ENCODE measurements at regions not wholly inside any gene's neighbourhood (a gene's known extent, or its start where the extent isn't known, plus 50 kb on each side); places are given as distances from the start of the nearest gene placed in this dataset.

DNA sequence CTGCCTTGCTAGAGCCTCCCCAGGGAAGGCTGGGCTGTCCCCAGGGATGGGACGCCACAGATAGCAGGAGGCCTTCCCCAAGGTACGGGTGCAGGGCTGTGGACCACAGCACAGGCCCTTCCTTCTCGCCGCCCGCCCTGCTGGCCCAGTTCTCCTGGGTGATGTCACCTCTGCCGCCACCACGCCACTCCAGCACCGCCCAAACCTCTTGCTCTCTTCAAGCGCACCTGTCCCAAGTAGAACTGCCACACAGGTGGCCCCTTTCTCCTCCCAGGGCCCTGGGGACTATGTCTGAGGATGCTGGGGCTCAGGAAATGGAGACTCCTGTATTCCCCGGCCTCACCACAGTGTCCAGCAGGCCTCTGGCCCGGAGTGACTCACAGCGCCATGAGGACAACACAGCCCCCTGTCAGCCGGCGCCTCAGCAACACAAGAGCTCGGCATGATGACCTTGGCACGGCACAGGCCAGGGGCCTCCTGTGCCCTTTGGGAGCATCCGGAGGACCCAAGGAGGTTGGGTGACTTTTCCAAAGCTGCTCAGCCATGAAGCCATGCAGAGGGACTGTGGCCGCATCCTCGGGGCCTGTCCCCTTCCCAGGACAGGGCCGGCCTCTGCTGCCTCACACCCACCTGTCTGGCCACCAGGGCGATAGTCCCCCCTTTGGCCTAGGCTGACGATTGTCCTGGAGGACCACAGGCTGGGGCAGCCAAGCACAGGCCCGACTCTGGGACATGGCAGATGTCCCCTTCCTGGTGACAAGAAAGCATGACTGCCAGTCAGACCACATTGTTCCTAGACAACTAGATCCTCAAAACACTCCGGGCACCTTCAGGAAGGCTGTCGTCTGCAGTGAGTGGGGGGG is 1023.5 kb downstream of the BRD1 start:
- Mint-ChIP-seq H3K9me3 (ENCODE audit: insufficient read depth) (no peaks in the 10 kb centered on the region), H3K27ac (no peak overlapping the region), H3K27me3 (no peaks in the 10 kb centered on the region), H3K4me3 (no peak overlapping the region), H3K4me1 (no peaks in the 10 kb centered on the region)
- H3K4me1 ChIP-seq (ENCODE audit: control insufficient read depth in 2 of 2, insufficient read depth in 2 of 2, low read length in 2 of 2): no peaks in the 10 kb centered on the region
- H3K27me3 ChIP-seq (replicated peaks in 1 of 4; ENCODE audit: control extremely low read depth in 1 of 4, control insufficient read depth in 3 of 4, insufficient read depth in 4 of 4, low read length in 3 of 4): no peaks in the 10 kb centered on the region
- no peak overlapping the region for H3K4me3 ChIP-seq (ENCODE audit: control extremely low read depth in 1 of 5, extremely low read depth in 1 of 5, insufficient read depth in 1 of 5, low read depth in 2 of 5, low read length in 4 of 5)
- H3K79me2 ChIP-seq (ENCODE audit: control insufficient read depth, insufficient read depth, low read length): no peaks in the 10 kb centered on the region
- H3K9me3 ChIP-seq (ENCODE audit: control extremely low read depth in 1 of 3, control insufficient read depth in 2 of 3, insufficient read depth in 1 of 3, low read length in 2 of 3): peaks cover 0 to 14% (median 0%) of the 10 kb centered on the region in 3 donors
- H4K20me1 ChIP-seq (ENCODE audit: control insufficient read depth, insufficient read depth, low read length, poor library complexity, severe bottlenecking): no peaks in the 10 kb centered on the region
- H3K36me3 ChIP-seq (replicated peaks in 1 of 2; ENCODE audit: control extremely low read depth in 1 of 2, control insufficient read depth in 1 of 2, extremely low read depth in 1 of 2, insufficient read depth in 2 of 2, low read length in 1 of 2): no peaks in the 10 kb centered on the region
- H2AFZ ChIP-seq (ENCODE audit: insufficient read depth, low read depth, low read length, poor library complexity, severe bottlenecking): no peak overlapping the region
- ATAC-seq (ENCODE audit: low read depth) (no peak), DNase-seq (no peak)
- TF ChIP-seq, protein P1, sequence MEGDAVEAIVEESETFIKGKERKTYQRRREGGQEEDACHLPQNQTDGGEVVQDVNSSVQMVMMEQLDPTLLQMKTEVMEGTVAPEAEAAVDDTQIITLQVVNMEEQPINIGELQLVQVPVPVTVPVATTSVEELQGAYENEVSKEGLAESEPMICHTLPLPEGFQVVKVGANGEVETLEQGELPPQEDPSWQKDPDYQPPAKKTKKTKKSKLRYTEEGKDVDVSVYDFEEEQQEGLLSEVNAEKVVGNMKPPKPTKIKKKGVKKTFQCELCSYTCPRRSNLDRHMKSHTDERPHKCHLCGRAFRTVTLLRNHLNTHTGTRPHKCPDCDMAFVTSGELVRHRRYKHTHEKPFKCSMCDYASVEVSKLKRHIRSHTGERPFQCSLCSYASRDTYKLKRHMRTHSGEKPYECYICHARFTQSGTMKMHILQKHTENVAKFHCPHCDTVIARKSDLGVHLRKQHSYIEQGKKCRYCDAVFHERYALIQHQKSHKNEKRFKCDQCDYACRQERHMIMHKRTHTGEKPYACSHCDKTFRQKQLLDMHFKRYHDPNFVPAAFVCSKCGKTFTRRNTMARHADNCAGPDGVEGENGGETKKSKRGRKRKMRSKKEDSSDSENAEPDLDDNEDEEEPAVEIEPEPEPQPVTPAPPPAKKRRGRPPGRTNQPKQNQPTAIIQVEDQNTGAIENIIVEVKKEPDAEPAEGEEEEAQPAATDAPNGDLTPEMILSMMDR (IDR thresholded peaks at IDR 0.05): no peak
- no peak for TF ChIP-seq EZH2 (IDR thresholded peaks at IDR 0.05; ENCODE audit: borderline replicate concordance, insufficient read depth, low read depth, low read length, poor library complexity, severe bottlenecking)
- intact Hi-C loops (cut with micrococcal nuclease): no loop called here
- no peak overlapping the region for H3K4me2 ChIP-seq (replicated peaks; ENCODE audit: low read depth, low read length, poor library complexity, severe bottlenecking)
- H3K27ac ChIP-seq (ENCODE audit: low read length in 2 of 2): no peak overlapping the region
- ChIA-PET CTCF (no interaction called here), POLR2A (no interaction called here)
- no peak overlapping the region for H3K9ac ChIP-seq (ENCODE audit: low read length)
- 85% methylated on average over 25 of the region's 25 CpGs for WGBS (ENCODE audit: insufficient coverage)

GRCh38 chr22:48803171-48803947 is 1024.3 kb downstream of the BRD1 start:
- peaks cover 0 to 19% (median 0%) of the 10 kb centered on the region in 3 donors for H3K9me3 ChIP-seq (ENCODE audit: control extremely low read depth in 1 of 3, control insufficient read depth in 2 of 3, insufficient read depth in 1 of 3, low read length in 2 of 3)
- ATAC-seq (ENCODE audit: low read depth) (no peak), DNase-seq (no peak)
- WGBS (ENCODE audit: insufficient coverage): 65% methylated on average over 18 of the region's 19 CpGs
- H4K20me1 ChIP-seq (ENCODE audit: control insufficient read depth, insufficient read depth, low read length, poor library complexity, severe bottlenecking): no peaks in the 10 kb centered on the region
- no peak overlapping the region for H3K4me2 ChIP-seq (replicated peaks; ENCODE audit: low read depth, low read length, poor library complexity, severe bottlenecking)
- no peak for TF ChIP-seq EZH2 (IDR thresholded peaks at IDR 0.05; ENCODE audit: borderline replicate concordance, insufficient read depth, low read depth, low read length, poor library complexity, severe bottlenecking)
- TF ChIP-seq, protein P1 (IDR thresholded peaks at IDR 0.05): no peak
- no peaks in the 10 kb centered on the region for H3K9me3 Mint-ChIP-seq (ENCODE audit: insufficient read depth)
- H3K4me3 Mint-ChIP-seq: no peak overlapping the region
- H3K4me3 ChIP-seq (ENCODE audit: control extremely low read depth in 1 of 5, extremely low read depth in 1 of 5, insufficient read depth in 1 of 5, low read depth in 2 of 5, low read length in 4 of 5): no peak overlapping the region
- H3K27me3 Mint-ChIP-seq: no peaks in the 10 kb centered on the region
- no peaks in the 10 kb centered on the region for H3K4me1 ChIP-seq (ENCODE audit: control insufficient read depth in 2 of 2, insufficient read depth in 2 of 2, low read length in 2 of 2)
- ChIA-PET POLR2A (no interaction called here), CTCF (no interaction called here)
- no peak overlapping the region for H3K27ac Mint-ChIP-seq
- no peaks in the 10 kb centered on the region for H3K36me3 ChIP-seq (replicated peaks in 1 of 2; ENCODE audit: control extremely low read depth in 1 of 2, control insufficient read depth in 1 of 2, extremely low read depth in 1 of 2, insufficient read depth in 2 of 2, low read length in 1 of 2)
- no peaks in the 10 kb centered on the region for H3K79me2 ChIP-seq (ENCODE audit: control insufficient read depth, insufficient read depth, low read length)
- H3K4me1 Mint-ChIP-seq: no peaks in the 10 kb centered on the region
- no peak overlapping the region for H3K9ac ChIP-seq (ENCODE audit: low read length)
- H2AFZ ChIP-seq (ENCODE audit: insufficient read depth, low read depth, low read length, poor library complexity, severe bottlenecking): no peak overlapping the region
- H3K27ac ChIP-seq (ENCODE audit: low read length in 2 of 2): no peak overlapping the region
- no peaks in the 10 kb centered on the region for H3K27me3 ChIP-seq (replicated peaks in 1 of 4; ENCODE audit: control extremely low read depth in 1 of 4, control insufficient read depth in 3 of 4, insufficient read depth in 4 of 4, low read length in 3 of 4)
- intact Hi-C loops (cut with micrococcal nuclease): no loop called here
